GM19328 (cell line): ENCODE measurements at regions not wholly inside any gene's neighbourhood (a gene's known extent, or its start where the extent isn't known, plus 50 kb on each side); places are given as distances from the start of the nearest gene placed in this dataset.
"Not testable (repeated sequence)": the region's sequence is repeated elsewhere in the genome, so short reads cannot be mapped to it uniquely, and the experiment has no call there.

ENCODE experiments used
- ATAC-seq: cut with Tn5 transposase; IDR thresholded peaks from one replicate; pipeline ENCODE4 v1.9.1; 2021; ENCODE audit warnings: mild to moderate bottlenecking, moderate library complexity; ENCODE audit not compliant: unreplicated experiment

- no peak for ATAC-seq
Observed at GRCh38 chr4:66482186-66482585, 811.9 kb upstream of the EPHA5 start.

- ATAC-seq, result no peak
Observed at GRCh38 chr4:66475596-66475995, 805.3 kb upstream of the EPHA5 start.

GRCh38 chr4:66465111-66465510 lies 794.8 kb upstream of the EPHA5 start:
- ATAC-seq, result no peak

- not testable (repeated sequence) for ATAC-seq
Observed at GRCh38 chr4:66462890-66463289, 792.6 kb upstream of the EPHA5 start.

GRCh38 chr4:66451741-66452140 lies 781.5 kb upstream of the EPHA5 start:
- ATAC-seq, result no peak

- no peak for ATAC-seq
Observed at GRCh38 chr4:66443008-66443407, 772.7 kb upstream of the EPHA5 start.

- no peak for ATAC-seq
Observed at GRCh38 chr4:66439508-66439907, 769.2 kb upstream of the EPHA5 start.

- ATAC-seq, result no peak
Observed at GRCh38 chr4:66433706-66434105, 763.4 kb upstream of the EPHA5 start.

- no peak for ATAC-seq
Observed at GRCh38 chr4:66430856-66431255, 760.6 kb upstream of the EPHA5 start.

GRCh38 chr4:66429276-66429675 lies 759.0 kb upstream of the EPHA5 start:
- no peak for ATAC-seq

GRCh38 chr4:66416425-66416824 lies 746.1 kb upstream of the EPHA5 start:
- no peak for ATAC-seq

GRCh38 chr4:66404141-66404540 lies 733.9 kb upstream of the EPHA5 start:
- ATAC-seq, result no peak

GRCh38 chr4:66376921-66377320 lies 706.6 kb upstream of the EPHA5 start:
- no peak for ATAC-seq

GRCh38 chr4:66376396-66376795 lies 706.1 kb upstream of the EPHA5 start:
- ATAC-seq, result no peak

- no peak for ATAC-seq
Observed at GRCh38 chr4:66373268-66373667, 703.0 kb upstream of the EPHA5 start.

GRCh38 chr4:66372706-66373105 lies 702.4 kb upstream of the EPHA5 start:
- ATAC-seq, result no peak

- ATAC-seq, result no peak
Observed at GRCh38 chr4:66367043-66367660, 696.9 kb upstream of the EPHA5 start.

- not testable (repeated sequence) for ATAC-seq
Observed at GRCh38 chr4:66360395-66360794, 690.1 kb upstream of the EPHA5 start.

- no peak for ATAC-seq
Observed at GRCh38 chr4:66357316-66357715, 687.0 kb upstream of the EPHA5 start.

GRCh38 chr4:66355328-66355727 lies 685.0 kb upstream of the EPHA5 start:
- ATAC-seq, result no peak

GRCh38 chr4:66351761-66352160 lies 681.5 kb upstream of the EPHA5 start:
- ATAC-seq, result no peak

- ATAC-seq, result no peak
Observed at GRCh38 chr4:66340286-66340893, 670.1 kb upstream of the EPHA5 start.

GRCh38 chr4:66339007-66339406 lies 668.7 kb upstream of the EPHA5 start:
- no peak for ATAC-seq
